Memory B cell (primary cell): ENCODE measurements at regions not wholly inside any gene's neighbourhood (a gene's known extent, or its start where the extent isn't known, plus 50 kb on each side); places are given as distances from the start of the nearest gene placed in this dataset.
A peak's percentile ranks its signal among the peaks of the same experiment; 100 is the strongest.

Experiments used
- ATAC-seq: fragments of 150-1000 bp; cut with Tn5 transposase; 2 replicates; pipeline ENCODE4 v1.10.0; 2021; ENCODE audit warnings: low read depth, mild to moderate bottlenecking, moderate library complexity
- DNase-seq, 2 donors: peaks; one replicate each; pipeline ENCODE4 v3.0.0; 2022; ENCODE audit warnings: low spot score in 2 of 2
- H3K27ac Mint-ChIP-seq: one replicate; pipeline ENCODE4 v1.8.0; 2022; ENCODE audit warnings: mild to moderate bottlenecking, moderate library complexity, mixed read lengths
- H3K27me3 Mint-ChIP-seq: one replicate; pipeline ENCODE4 v1.8.0; 2022; ENCODE audit warnings: mixed read lengths
- H3K36me3 Mint-ChIP-seq: one replicate; pipeline ENCODE4 v1.8.0; 2022; ENCODE audit warnings: mild to moderate bottlenecking, mixed read lengths
- H3K4me1 Mint-ChIP-seq: one replicate; pipeline ENCODE4 v1.8.0; 2022; ENCODE audit warnings: mixed read lengths
- H3K4me3 Mint-ChIP-seq: one replicate; pipeline ENCODE4 v1.8.0; 2022; ENCODE audit warnings: mild to moderate bottlenecking, moderate library complexity, mixed read lengths
- H3K9me3 Mint-ChIP-seq: one replicate; pipeline ENCODE4 v1.8.0; 2022; ENCODE audit warnings: mixed read lengths

- DNase-seq = no peak
- Mint-ChIP-seq H3K27me3 (no peaks in the 10 kb centered on the region), H3K36me3 (peaks cover 2% of the 10 kb centered on the region), H3K9me3 (peaks cover 7% of the 10 kb centered on the region), H3K27ac (no peak overlapping the region), H3K4me3 (no peak overlapping the region), H3K4me1 (no peaks in the 10 kb centered on the region)
- ATAC-seq = no peak
Measured at GRCh38 chrX:78213331-78213730, 73.9 kb upstream of the TAF9B start.

GRCh38 chrX:78199851-78200250 is 60.4 kb upstream of the TAF9B start:
- Mint-ChIP-seq H3K27me3 (peaks cover 6% of the 10 kb centered on the region), H3K27ac (no peak overlapping the region), H3K4me3 (no peak overlapping the region), H3K9me3 (no peaks in the 10 kb centered on the region), H3K36me3 (no peaks in the 10 kb centered on the region), H3K4me1 (peaks cover 2% of the 10 kb centered on the region)
- ATAC-seq = peak; percentile 51
- DNase-seq = no peak
